ENCODE measurements at regions not wholly inside any gene's neighbourhood (a gene's known extent, or its start where the extent isn't known, plus 50 kb on each side); places are given as distances from the start of the nearest gene placed in this dataset.

GRCh38 chr1:4935807-4936206 is 281.4 kb downstream of the AJAP1 start:
- TF ChIP-seq CTCF (IDR thresholded peaks at IDR 0.05; ENCODE audit: low read depth, low read length, missing control alignments) = no peak
- DNase-seq (ENCODE audit: low read depth) = no peak

GRCh38 chr1:4933232-4933631 is 278.8 kb downstream of the AJAP1 start:
- no peak for DNase-seq (ENCODE audit: low read depth)
- no peak overlapping the region for H3K4me3 ChIP-seq (ENCODE audit: low read depth, low read length)
- no peak for TF ChIP-seq CTCF (IDR thresholded peaks at IDR 0.05; ENCODE audit: low read depth, low read length, missing control alignments)

More at GRCh38 chr1:4935807-4936206, 281.4 kb downstream of the AJAP1 start:
- H3K4me3 ChIP-seq (ENCODE audit: low read depth, low read length) = no peak overlapping the region

- no peak for TF ChIP-seq CTCF (IDR thresholded peaks at IDR 0.05; ENCODE audit: low read depth, low read length, missing control alignments)
- no peak overlapping the region for H3K4me3 ChIP-seq (ENCODE audit: low read depth, low read length)
- no peak for DNase-seq (ENCODE audit: low read depth)
Measured at GRCh38 chr1:4932311-4933030, 278.1 kb downstream of the AJAP1 start.

GRCh38 chr1:4931486-4931885 is 277.1 kb downstream of the AJAP1 start:
- DNase-seq (ENCODE audit: low read depth) = no peak
- no peak overlapping the region for H3K4me3 ChIP-seq (ENCODE audit: low read depth, low read length)
- TF ChIP-seq CTCF (IDR thresholded peaks at IDR 0.05; ENCODE audit: low read depth, low read length, missing control alignments) = no peak

- no peak for TF ChIP-seq CTCF (IDR thresholded peaks at IDR 0.05; ENCODE audit: low read depth, low read length, missing control alignments)
- no peak overlapping the region for H3K4me3 ChIP-seq (ENCODE audit: low read depth, low read length)
- DNase-seq (ENCODE audit: low read depth) = no peak
Measured at GRCh38 chr1:4928186-4928585, 273.8 kb downstream of the AJAP1 start.

GRCh38 chr1:4924356-4924755 is 269.9 kb downstream of the AJAP1 start:
- no peak for DNase-seq (ENCODE audit: low read depth)
- no peak overlapping the region for H3K4me3 ChIP-seq (ENCODE audit: low read depth, low read length)
- no peak for TF ChIP-seq CTCF (IDR thresholded peaks at IDR 0.05; ENCODE audit: low read depth, low read length, missing control alignments)

GRCh38 chr1:4916610-4917009 is 262.2 kb downstream of the AJAP1 start:
- DNase-seq (ENCODE audit: low read depth) = no peak
- no peak overlapping the region for H3K4me3 ChIP-seq (ENCODE audit: low read depth, low read length)
- no peak for TF ChIP-seq CTCF (IDR thresholded peaks at IDR 0.05; ENCODE audit: low read depth, low read length, missing control alignments)

Measured in GM12864 (cell line).